Tibial nerve (tissue), 4 donors: ENCODE measurements at regions not wholly inside any gene's neighbourhood (a gene's known extent, or its start where the extent isn't known, plus 50 kb on each side); places are given as distances from the start of the nearest gene placed in this dataset.

Source experiments
- CTCF ChIP-seq, 5 experiments: fragments of 200-600 bp in 3 of 5; fragments of 450-650 bp in 2 of 5; sonication (generic) in 3 of 5; IDR thresholded peaks; one replicate each; pipeline ENCODE4 v1.5.1; 2016 to 2019; ENCODE audit warnings: antibody characterized with exemption in 5 of 5, mild to moderate bottlenecking in 3 of 5, moderate library complexity in 2 of 5
- EP300 ChIP-seq, 2 donors: sonication (generic); formaldehyde crosslinking; IDR thresholded peaks; one replicate each; pipeline ENCODE4 v1.6.1; 2017; ENCODE audit warnings: antibody characterized with exemption in 2 of 2, mild to moderate bottlenecking in 1 of 2
- POLR2A ChIP-seq, 2 donors: fragments of 450-650 bp; IDR thresholded peaks; one replicate each; pipeline ENCODE4 v1.6.1; 2017; ENCODE audit warnings: antibody characterized with exemption in 2 of 2, mild to moderate bottlenecking in 2 of 2, moderate library complexity in 2 of 2

GRCh38 chr18:76558881-76559667 lies 64.0 kb upstream of the ZNF516 start:
- no peak for TF ChIP-seq CTCF (IDR thresholded peaks at IDR 0.05)
- TF ChIP-seq POLR2A (IDR thresholded peaks at IDR 0.05) = no peak
- no peak for TF ChIP-seq EP300 (IDR thresholded peaks at IDR 0.05)
